GM18505 (cell line): ENCODE measurements at regions not wholly inside any gene's neighbourhood (a gene's known extent, or its start where the extent isn't known, plus 50 kb on each side); places are given as distances from the start of the nearest gene placed in this dataset.
"Not testable (repeated sequence)": the region's sequence is repeated elsewhere in the genome, so short reads cannot be mapped to it uniquely, and the experiment has no call there.

ENCODE experiments used
- ATAC-seq: cut with Tn5 transposase; IDR thresholded peaks from one replicate; pipeline ENCODE4 v1.9.1; 2021; ENCODE audit not compliant: unreplicated experiment
- POLR2A ChIP-seq: IDR thresholded peaks from 4 replicates; pipeline ENCODE4 v1.6.1; 2011; ENCODE audit warnings: borderline replicate concordance; ENCODE audit not compliant: insufficient read depth, insufficient read length; ENCODE audit errors: extremely low read depth

GRCh38 chr1:188817814-188818213, 1659.8 kb downstream of the BRINP3 start:
- no peak for ATAC-seq

GRCh38 chr1:188822248-188822647, 1655.4 kb downstream of the BRINP3 start:
- no peak for ATAC-seq
- TF ChIP-seq POLR2A, result no peak

More at GRCh38 chr1:188817814-188818213, 1659.8 kb downstream of the BRINP3 start:
- TF ChIP-seq POLR2A, result no peak

- ATAC-seq, result no peak
- no peak for TF ChIP-seq POLR2A
These were observed 1652.2 kb downstream of the BRINP3 start for GRCh38 chr1:188825471-188825870.

GRCh38 chr1:188826800-188827199, 1650.9 kb downstream of the BRINP3 start:
- TF ChIP-seq POLR2A, result no peak
- no peak for ATAC-seq

DNA sequence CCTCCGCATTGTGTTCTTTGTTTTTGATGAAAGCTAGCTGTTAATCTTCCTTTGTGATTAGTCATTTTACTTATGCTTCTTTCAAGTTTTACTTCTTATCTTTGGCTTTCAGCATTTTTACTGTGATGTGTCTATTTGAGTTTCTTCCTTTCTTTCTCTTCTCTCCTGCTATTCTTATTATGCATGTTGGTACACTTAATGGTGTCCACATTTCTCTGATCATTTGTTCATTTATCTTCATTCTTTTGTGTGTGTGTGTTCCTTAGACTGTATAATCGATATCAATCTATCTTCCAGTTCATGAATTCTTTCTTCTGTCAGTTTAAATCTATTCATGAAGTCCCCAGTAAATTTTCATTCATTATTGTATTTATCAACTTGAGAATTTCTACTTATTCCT, 1650.3 kb downstream of the BRINP3 start:
- ATAC-seq, result no peak
- no peak for TF ChIP-seq POLR2A

GRCh38 chr1:188841111-188841696, 1636.5 kb downstream of the BRINP3 start:
- not testable (repeated sequence) for ATAC-seq

GRCh38 chr1:188846468-188846867, 1631.2 kb downstream of the BRINP3 start:
- no peak for TF ChIP-seq POLR2A
- no peak for ATAC-seq

GRCh38 chr1:188857526-188858087, 1620.1 kb downstream of the BRINP3 start:
- ATAC-seq, result no peak
- no peak for TF ChIP-seq POLR2A

GRCh38 chr1:188867614-188868013, 1610.0 kb downstream of the BRINP3 start:
- no peak for TF ChIP-seq POLR2A
- no peak for ATAC-seq

DNA sequence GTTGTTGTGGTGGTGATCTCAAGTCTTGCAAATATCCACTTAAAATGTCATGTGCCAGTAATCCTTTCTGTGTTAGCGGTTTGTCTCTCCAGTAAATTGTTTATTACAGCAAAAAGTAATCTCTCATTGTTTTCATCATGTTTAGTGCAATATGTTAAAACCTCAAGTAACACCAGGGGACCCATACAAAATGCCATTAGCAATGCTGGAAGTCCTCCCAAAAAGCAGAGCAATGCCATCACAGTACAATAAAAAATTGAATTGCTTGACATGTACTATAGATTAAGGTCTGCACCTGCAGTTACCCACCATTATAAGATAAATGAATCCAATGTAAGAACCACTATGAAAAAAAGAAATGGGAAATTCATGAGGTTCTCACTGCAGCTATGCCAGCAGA, 1606.5 kb downstream of the BRINP3 start:
- no peak for TF ChIP-seq POLR2A
- ATAC-seq, result no peak

DNA sequence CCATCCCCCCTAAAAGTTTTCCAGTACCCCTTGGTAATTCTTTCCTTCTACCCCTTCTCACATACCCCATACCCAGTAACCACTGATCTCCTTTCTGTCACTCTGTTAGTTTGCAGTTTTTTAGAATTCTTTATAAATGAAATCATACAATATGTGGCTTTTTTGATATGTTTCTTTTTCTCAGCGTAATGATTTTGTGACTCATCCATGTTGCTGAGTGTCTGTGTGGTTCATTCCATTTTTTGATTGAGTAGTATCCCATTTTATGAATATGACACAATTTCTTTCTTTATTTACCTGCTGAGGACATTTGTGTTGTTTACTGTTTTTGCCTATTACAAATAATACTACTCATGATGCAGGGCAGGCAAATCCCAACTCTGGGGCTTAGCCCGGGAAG, 1605.3 kb downstream of the BRINP3 start:
- no peak for ATAC-seq

DNA sequence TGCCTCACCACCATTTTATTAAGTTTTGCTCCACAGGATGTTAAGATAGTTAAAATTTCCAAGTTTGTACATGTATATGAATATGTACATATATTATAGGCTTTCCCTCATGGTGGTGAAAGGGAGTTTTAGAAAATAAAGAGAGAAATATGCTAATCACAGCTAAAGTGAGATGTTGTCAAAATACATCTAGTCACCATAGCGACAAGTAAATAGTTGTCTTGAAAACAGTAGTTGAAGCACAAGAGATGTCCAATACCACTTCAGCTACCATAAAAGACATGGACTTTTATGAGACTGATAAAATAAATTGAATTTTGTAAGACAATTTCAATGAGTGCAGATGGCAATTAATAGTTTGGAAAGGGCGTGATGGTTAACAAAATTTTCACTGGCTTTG, 1600.0 kb downstream of the BRINP3 start:
- no peak for ATAC-seq

More for the DNA sequence above, 1605.3 kb downstream of the BRINP3 start:
- TF ChIP-seq POLR2A, result no peak

GRCh38 chr1:188888386-188888785, 1589.3 kb downstream of the BRINP3 start:
- no peak for ATAC-seq
- no peak for TF ChIP-seq POLR2A

More for the DNA sequence above, 1600.0 kb downstream of the BRINP3 start:
- no peak for TF ChIP-seq POLR2A

GRCh38 chr1:188889166-188889565, 1588.5 kb downstream of the BRINP3 start:
- no peak for TF ChIP-seq POLR2A
- no peak for ATAC-seq

DNA sequence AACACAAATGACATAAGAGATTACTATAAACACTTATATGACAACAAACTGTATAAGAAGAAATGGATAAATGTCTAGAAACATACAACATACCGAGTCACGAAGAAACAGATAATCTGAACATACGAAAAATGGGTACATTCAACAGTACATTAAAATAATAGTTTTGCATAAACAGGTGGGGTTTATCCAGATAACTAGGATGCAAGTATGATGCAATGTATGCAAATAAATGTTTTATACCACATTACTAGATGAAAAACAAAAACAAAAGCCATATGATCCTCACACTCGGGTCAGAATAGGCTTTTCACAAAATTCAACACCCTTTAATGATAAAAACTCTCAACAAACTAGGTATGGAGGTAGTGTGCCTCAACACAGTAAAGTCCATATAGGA, 1585.7 kb downstream of the BRINP3 start:
- no peak for ATAC-seq
- TF ChIP-seq POLR2A, result no peak
